MM.1S (cell line): ENCODE measurements at regions not wholly inside any gene's neighbourhood (a gene's known extent, or its start where the extent isn't known, plus 50 kb on each side); places are given as distances from the start of the nearest gene placed in this dataset.

Source experiments
- DNase-seq: peaks from one replicate; pipeline ENCODE4 v3.0.0-alpha.2; 2015
- H2AFZ ChIP-seq: fragments of 300-600 bp; sonication (generic); 2 replicates; pipeline ENCODE4 v1.6.0; 2016; ENCODE audit warnings: antibody characterized with exemption, low read length
- H3F3A ChIP-seq: fragments of 300-600 bp; sonication (generic); 2 replicates; pipeline ENCODE4 v1.6.1; 2016; ENCODE audit warnings: mild to moderate bottlenecking, antibody characterized with exemption, low read length, moderate library complexity, mixed read lengths; ENCODE audit not compliant: insufficient read depth
- H3K27ac ChIP-seq: fragments of 300-600 bp; sonication (generic); 2 replicates; pipeline ENCODE4 v1.5.1; 2016; ENCODE audit warnings: mild to moderate bottlenecking, low read length
- H3K27me3 ChIP-seq: fragments of 300-600 bp; sonication (generic); replicated peaks from 2 replicates; pipeline ENCODE4 v1.6.0; 2016; ENCODE audit warnings: low read length; ENCODE audit not compliant: insufficient read depth
- H3K36me3 ChIP-seq: fragments of 300-600 bp; sonication (generic); replicated peaks from 2 replicates; pipeline ENCODE4 v1.6.1; 2016; ENCODE audit warnings: mild to moderate bottlenecking, low read length, mixed read lengths; ENCODE audit not compliant: insufficient read depth
- H3K4me1 ChIP-seq: fragments of 300-600 bp; sonication (generic); 2 replicates; pipeline ENCODE4 v1.6.1; 2016; ENCODE audit warnings: low read length, mixed read lengths
- H3K4me2 ChIP-seq: fragments of 300-600 bp; sonication (generic); 2 replicates; pipeline ENCODE4 v1.6.0; 2016; ENCODE audit warnings: low read depth, low read length
- H3K4me3 ChIP-seq: fragments of 300-600 bp; sonication (generic); 2 replicates; pipeline ENCODE4 v1.5.1; 2016; ENCODE audit warnings: low read length, mixed read lengths
- H3K79me2 ChIP-seq: fragments of 300-600 bp; sonication (generic); 2 replicates; pipeline ENCODE4 v1.6.1; 2016; ENCODE audit warnings: mixed run types, low read length, mixed read lengths
- H3K9ac ChIP-seq: fragments of 300-600 bp; sonication (generic); 2 replicates; pipeline ENCODE4 v1.6.1; 2016; ENCODE audit warnings: low read length, mixed read lengths
- H3K9me2 ChIP-seq: fragments of 300-600 bp; sonication (generic); replicated peaks from 2 replicates; pipeline ENCODE4 v1.6.1; 2016; ENCODE audit warnings: mild to moderate bottlenecking, low read length, mixed read lengths; ENCODE audit not compliant: insufficient read depth
- H3K9me3 ChIP-seq: fragments of 300-600 bp; sonication (generic); replicated peaks from 2 replicates; pipeline ENCODE4 v1.6.1; 2016; ENCODE audit warnings: mild to moderate bottlenecking, low read length, mixed read lengths; ENCODE audit not compliant: insufficient read depth
- H4K20me1 ChIP-seq: fragments of 300-600 bp; sonication (generic); 2 replicates; pipeline ENCODE4 v1.6.1; 2016; ENCODE audit warnings: mild to moderate bottlenecking, low read length, moderate library complexity, mixed read lengths; ENCODE audit not compliant: insufficient read depth
- EZH2 ChIP-seq: fragments of 300-600 bp; sonication (generic); optimal IDR thresholded peaks from 2 replicates; pipeline ENCODE3; 2017; ENCODE audit warnings: low read depth, mild to moderate bottlenecking, antibody characterized with exemption, low read length, mixed read lengths
- EZH2phosphoT487 ChIP-seq: fragments of 300-600 bp; sonication (generic); IDR thresholded peaks from 2 replicates; pipeline ENCODE4 v1.6.1; 2018; ENCODE audit warnings: antibody characterized with exemption, low read length
- TF ChIP-seq, protein P1 (sequence below): fragments of 300-600 bp; sonication (generic); IDR thresholded peaks from 2 replicates; pipeline ENCODE4 v1.5.1; 2016; ENCODE audit warnings: antibody characterized with exemption, low read length, mixed read lengths

DNA sequence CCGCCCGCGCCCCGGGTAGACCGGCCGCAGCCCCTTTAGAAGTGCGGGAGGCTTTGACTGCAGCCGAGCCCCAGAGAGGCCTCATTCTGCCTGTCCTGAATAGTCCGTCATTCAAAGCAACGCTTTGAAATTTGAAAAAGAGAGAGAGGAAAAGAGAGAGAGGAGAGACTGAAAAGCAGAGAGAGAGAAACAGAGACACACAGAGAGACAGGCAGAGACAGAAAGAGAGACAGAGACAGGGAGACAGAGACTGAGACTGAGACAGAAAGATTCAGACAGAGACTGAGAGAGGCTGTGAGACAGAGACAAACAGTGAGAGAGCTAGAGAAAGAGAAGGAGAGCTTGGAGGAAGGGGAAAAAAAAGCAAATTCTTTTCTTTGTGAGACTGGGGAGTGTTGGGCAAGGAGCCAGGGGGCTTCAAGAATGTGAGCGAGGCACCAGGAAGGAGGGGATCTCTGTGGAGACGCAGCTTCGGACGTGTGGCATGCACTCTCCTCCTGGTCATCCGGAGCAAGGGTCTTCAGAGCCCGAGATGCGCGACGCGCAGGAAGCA lies 73.1 kb downstream of the MYCN start:
- H3K9me2 ChIP-seq: no peaks in the 10 kb centered on the region
- H3K79me2 ChIP-seq: no peaks in the 10 kb centered on the region
- H3K27ac ChIP-seq: peak overlapping the region; percentile 63; the same call in 1 of the 2 replicates
- no peaks in the 10 kb centered on the region for H3K9me3 ChIP-seq
- peak overlapping the region; percentile 26 for H3K4me3 ChIP-seq
- H3K4me2 ChIP-seq: peak overlapping the region; percentile 70
- peaks cover 8% of the 10 kb centered on the region; the same call in 1 of the 2 replicates for H3K4me1 ChIP-seq
- no peak for DNase-seq
- H4K20me1 ChIP-seq: no peaks in the 10 kb centered on the region
- TF ChIP-seq, protein P1, sequence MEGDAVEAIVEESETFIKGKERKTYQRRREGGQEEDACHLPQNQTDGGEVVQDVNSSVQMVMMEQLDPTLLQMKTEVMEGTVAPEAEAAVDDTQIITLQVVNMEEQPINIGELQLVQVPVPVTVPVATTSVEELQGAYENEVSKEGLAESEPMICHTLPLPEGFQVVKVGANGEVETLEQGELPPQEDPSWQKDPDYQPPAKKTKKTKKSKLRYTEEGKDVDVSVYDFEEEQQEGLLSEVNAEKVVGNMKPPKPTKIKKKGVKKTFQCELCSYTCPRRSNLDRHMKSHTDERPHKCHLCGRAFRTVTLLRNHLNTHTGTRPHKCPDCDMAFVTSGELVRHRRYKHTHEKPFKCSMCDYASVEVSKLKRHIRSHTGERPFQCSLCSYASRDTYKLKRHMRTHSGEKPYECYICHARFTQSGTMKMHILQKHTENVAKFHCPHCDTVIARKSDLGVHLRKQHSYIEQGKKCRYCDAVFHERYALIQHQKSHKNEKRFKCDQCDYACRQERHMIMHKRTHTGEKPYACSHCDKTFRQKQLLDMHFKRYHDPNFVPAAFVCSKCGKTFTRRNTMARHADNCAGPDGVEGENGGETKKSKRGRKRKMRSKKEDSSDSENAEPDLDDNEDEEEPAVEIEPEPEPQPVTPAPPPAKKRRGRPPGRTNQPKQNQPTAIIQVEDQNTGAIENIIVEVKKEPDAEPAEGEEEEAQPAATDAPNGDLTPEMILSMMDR: no peak
- TF ChIP-seq EZH2phosphoT487 (no peak), EZH2 (no peak)
- H3K27me3 ChIP-seq: no peaks in the 10 kb centered on the region
- no peaks in the 10 kb centered on the region for H3K36me3 ChIP-seq
- peaks cover 6% of the 10 kb centered on the region; the same call in 1 of the 2 replicates for H3F3A ChIP-seq
- peak overlapping the region; percentile 31; the same call in 1 of the 2 replicates for H3K9ac ChIP-seq
- peak overlapping the region; percentile 40 for H2AFZ ChIP-seq

DNA sequence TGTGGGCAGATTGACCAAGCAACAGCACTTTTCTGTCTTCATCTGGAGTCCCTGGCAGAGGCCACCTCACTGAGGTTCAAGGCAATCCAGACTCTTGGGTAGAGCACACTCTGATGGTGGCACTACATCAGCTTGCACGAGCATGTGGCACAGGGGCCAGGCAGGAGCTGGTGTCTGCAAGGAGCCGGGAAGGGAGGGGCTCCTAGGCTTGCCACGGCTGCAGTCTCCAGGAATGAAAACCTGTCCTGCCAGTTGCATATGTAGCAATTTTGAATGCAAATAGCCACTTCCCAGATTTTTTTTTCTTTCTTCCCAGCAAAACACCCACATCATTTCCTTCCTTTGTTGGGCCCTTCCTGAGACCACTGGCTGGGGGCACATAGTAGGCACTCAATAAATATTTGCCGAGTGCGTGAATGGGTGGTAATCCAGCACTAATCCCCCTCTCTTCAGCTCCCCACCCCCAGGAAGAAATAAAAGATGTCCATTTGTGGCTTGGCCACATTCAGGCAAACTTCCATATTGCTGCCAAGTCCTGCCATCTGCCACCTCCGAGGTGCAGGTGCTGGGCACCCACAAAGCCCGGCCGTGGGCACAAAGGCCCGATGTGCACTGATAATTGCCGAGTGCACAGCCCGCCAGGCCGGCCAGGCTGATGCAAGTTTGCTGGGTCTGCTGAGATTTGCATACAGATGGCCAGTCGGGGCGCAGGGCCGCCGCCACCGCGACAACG lies 72.4 kb downstream of the MYCN start:
- H3K9me3 ChIP-seq: no peaks in the 10 kb centered on the region
- peak overlapping the region; percentile 40; the same call in 1 of the 2 replicates for H2AFZ ChIP-seq
- TF ChIP-seq EZH2phosphoT487 (no peak), EZH2 (no peak)
- TF ChIP-seq, protein P1: no peak
- peak overlapping the region; percentile 26 for H3K4me3 ChIP-seq
- H3K9ac ChIP-seq: peak overlapping the region; percentile 31; the same call in 1 of the 2 replicates
- no peaks in the 10 kb centered on the region for H4K20me1 ChIP-seq
- no peaks in the 10 kb centered on the region for H3K27me3 ChIP-seq
- no peaks in the 10 kb centered on the region for H3K36me3 ChIP-seq
- H3K4me1 ChIP-seq: peaks cover 8% of the 10 kb centered on the region; the same call in 1 of the 2 replicates
- H3K79me2 ChIP-seq: no peaks in the 10 kb centered on the region
- peak overlapping the region; percentile 63; the same call in 1 of the 2 replicates for H3K27ac ChIP-seq
- peak; percentile 38 for DNase-seq
- peaks cover 6% of the 10 kb centered on the region; the same call in 1 of the 2 replicates for H3F3A ChIP-seq
- H3K9me2 ChIP-seq: no peaks in the 10 kb centered on the region
- H3K4me2 ChIP-seq: peak overlapping the region; percentile 70

DNA sequence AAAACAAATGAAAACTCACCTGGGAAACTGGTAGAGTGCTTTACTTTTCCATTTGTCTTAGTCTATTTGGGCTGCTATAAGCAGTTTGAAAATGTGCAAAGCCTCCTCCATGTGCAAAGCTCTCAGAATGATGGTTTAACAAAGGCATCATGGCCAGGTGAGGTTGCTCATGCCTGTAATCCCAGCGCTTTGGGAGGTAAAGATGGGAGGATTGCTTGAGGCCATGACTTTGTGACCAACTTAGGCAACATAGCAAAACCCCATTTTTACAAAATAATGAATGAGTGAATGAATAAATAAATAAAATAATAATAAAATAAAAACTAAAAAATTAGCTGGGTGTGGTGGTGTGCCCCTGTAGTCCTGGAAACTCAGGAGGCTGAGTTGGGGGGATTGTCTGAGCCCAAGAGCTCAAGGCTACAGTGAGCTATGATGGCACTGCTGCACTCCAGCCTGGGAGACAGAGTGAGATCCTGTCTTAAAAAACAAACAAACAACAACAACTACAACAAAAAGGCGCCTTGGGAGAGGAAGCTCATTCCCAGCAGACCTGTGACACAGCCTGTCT lies 71.8 kb downstream of the MYCN start:
- H3K9ac ChIP-seq: no peak overlapping the region
- H3K27me3 ChIP-seq: no peaks in the 10 kb centered on the region
- H2AFZ ChIP-seq: 0 out of 2 replicates have a peak overlapping the region, but pooled peaks have one; percentile 40
- no peaks in the 10 kb centered on the region for H3K9me2 ChIP-seq
- no peak overlapping the region for H3K4me3 ChIP-seq
- H3K27ac ChIP-seq: no peak overlapping the region
- DNase-seq: no peak
- peaks cover 8% of the 10 kb centered on the region; the same call in 1 of the 2 replicates for H3K4me1 ChIP-seq
- H3K9me3 ChIP-seq: no peaks in the 10 kb centered on the region
- H3K36me3 ChIP-seq: no peaks in the 10 kb centered on the region
- peaks cover 6% of the 10 kb centered on the region; the same call in 1 of the 2 replicates for H3F3A ChIP-seq
- no peaks in the 10 kb centered on the region for H3K79me2 ChIP-seq
- H3K4me2 ChIP-seq: no peak overlapping the region
- TF ChIP-seq, protein P1: no peak
- TF ChIP-seq EZH2 (no peak), EZH2phosphoT487 (no peak)
- no peaks in the 10 kb centered on the region for H4K20me1 ChIP-seq
